Anterior cingulate cortex (tissue), 58 donors: ENCODE measurements at regions not wholly inside any gene's neighbourhood (a gene's known extent, or its start where the extent isn't known, plus 50 kb on each side); places are given as distances from the start of the nearest gene placed in this dataset.
"Not testable (repeated sequence)": the region's sequence is repeated elsewhere in the genome, so short reads cannot be mapped to it uniquely, and the experiment has no call there.

Experiments
- DNase-seq, 58 donors: peaks; one replicate each; lab custom pipeline; 2025; lab: John Stamatoyannopoulos, UW

GRCh38 chr13:64540468-64540867 lies 2689.7 kb downstream of the PCDH9 start:
- DNase-seq = no peak

GRCh38 chr13:64538711-64539110 lies 2691.4 kb downstream of the PCDH9 start:
- DNase-seq = no peak

GRCh38 chr13:64534302-64534701 lies 2695.8 kb downstream of the PCDH9 start:
- no peak for DNase-seq

GRCh38 chr13:64531400-64531799 lies 2698.7 kb downstream of the PCDH9 start:
- DNase-seq = no peak

- peak in 1 of 58 donors; percentile 0 for DNase-seq
Observed at GRCh38 chr13:64529874-64530485, 2700.2 kb downstream of the PCDH9 start.

- DNase-seq = no peak
Observed at GRCh38 chr13:64528838-64529237, 2701.3 kb downstream of the PCDH9 start.

- no peak for DNase-seq
Observed at GRCh38 chr13:64527561-64527960, 2702.6 kb downstream of the PCDH9 start.

GRCh38 chr13:64525687-64526086 lies 2704.4 kb downstream of the PCDH9 start:
- DNase-seq = no peak

- no peak for DNase-seq
Observed at GRCh38 chr13:64510747-64511146, 2719.4 kb downstream of the PCDH9 start.

- no peak for DNase-seq
Observed at GRCh38 chr13:64506246-64506645, 2723.9 kb downstream of the PCDH9 start.

GRCh38 chr13:64505336-64505910 lies 2724.7 kb downstream of the PCDH9 start:
- DNase-seq = no peak

- no peak for DNase-seq
Observed at GRCh38 chr13:64488731-64489130, 2741.4 kb downstream of the PCDH9 start.

GRCh38 chr13:64482373-64482772 lies 2747.8 kb downstream of the PCDH9 start:
- DNase-seq = no peak

- peak in 1 of 58 donors; percentile 16 for DNase-seq
Observed at GRCh38 chr13:64480672-64481071, 2749.5 kb downstream of the PCDH9 start.

GRCh38 chr13:64480211-64480610 lies 2749.9 kb downstream of the PCDH9 start:
- no peak for DNase-seq

GRCh38 chr13:64477146-64477545 lies 2753.0 kb downstream of the PCDH9 start:
- no peak for DNase-seq

- not testable (repeated sequence) for DNase-seq
Observed at GRCh38 chr13:64476041-64476568, 2754.0 kb downstream of the PCDH9 start.

- no peak for DNase-seq
Observed at GRCh38 chr13:64471916-64472315, 2758.2 kb downstream of the PCDH9 start.

GRCh38 chr13:64470751-64471150 lies 2759.4 kb downstream of the PCDH9 start:
- DNase-seq = no peak

GRCh38 chr13:64459778-64460177 lies 2770.4 kb downstream of the PCDH9 start:
- DNase-seq = no peak

GRCh38 chr13:64457976-64458375 lies 2772.2 kb downstream of the PCDH9 start:
- no peak for DNase-seq

- no peak for DNase-seq
Observed at GRCh38 chr13:64455124-64455523, 2775.0 kb downstream of the PCDH9 start.
